Esophagus muscularis mucosa (tissue), 4 donors: ENCODE measurements at regions not wholly inside any gene's neighbourhood (a gene's known extent, or its start where the extent isn't known, plus 50 kb on each side); places are given as distances from the start of the nearest gene placed in this dataset.

ENCODE experiments used
- DNase-seq: peaks from one replicate; pipeline ENCODE4 v3.0.0-alpha.2; 2017; ENCODE audit errors: extremely low spot score
- H3K27ac ChIP-seq, 4 donors: fragments of 200-600 bp; sonication (generic); replicated peaks in 1 of 4; 1 replicate in 3 of 4; 2 replicates in 1 of 4; pipeline ENCODE4 v1.5.1; 2016 to 2019; ENCODE audit warnings: mild to moderate bottlenecking in 1 of 4
- H3K27me3 ChIP-seq, 4 donors: fragments of 200-600 bp; sonication (generic); one replicate each; pipeline versions ENCODE4 v1.5.1 to v1.6.0; 2016 to 2019
- H3K36me3 ChIP-seq, 4 donors: fragments of 200-600 bp; sonication (generic); one replicate each; pipeline ENCODE4 v1.5.1; 2016 to 2019
- H3K4me1 ChIP-seq, 4 donors: fragments of 200-600 bp; sonication (generic); one replicate each; pipeline ENCODE4 v1.5.1; 2016 to 2019
- H3K4me3 ChIP-seq, 4 donors: fragments of 200-600 bp; sonication (generic); 1 replicate in 2 of 4; 2 replicates in 2 of 4; pipeline ENCODE4 v1.5.1; 2016 to 2019; ENCODE audit warnings: mild to moderate bottlenecking in 4 of 4, moderate library complexity in 1 of 4
- H3K9me3 ChIP-seq, 4 donors: fragments of 200-600 bp; sonication (generic); 1 replicate in 3 of 4; 2 replicates in 1 of 4; pipeline ENCODE4 v1.5.1; 2016 to 2019
- CTCF ChIP-seq, 3 experiments: fragments of 200-600 bp in 2 of 3; fragments of 450-650 bp in 1 of 3; sonication (generic) in 2 of 3; IDR thresholded peaks; one replicate each; pipeline ENCODE4 v1.5.1; 2017 to 2019; ENCODE audit warnings: antibody characterized with exemption in 3 of 3, mild to moderate bottlenecking in 2 of 3, moderate library complexity in 1 of 3
- EP300 ChIP-seq: sonication (generic); formaldehyde crosslinking; IDR thresholded peaks from one replicate; pipeline ENCODE4 v1.6.1; 2017; ENCODE audit warnings: antibody characterized with exemption
- POLR2A ChIP-seq: fragments of 450-650 bp; IDR thresholded peaks from one replicate; pipeline ENCODE4 v1.6.1; 2017; ENCODE audit warnings: antibody characterized with exemption, moderate library complexity, mild to moderate bottlenecking, low read depth
- POLR2AphosphoS5 ChIP-seq, 2 donors: sonication (generic); formaldehyde crosslinking; IDR thresholded peaks; one replicate each; pipeline ENCODE4 v1.6.1; 2017; ENCODE audit warnings: antibody characterized with exemption in 2 of 2
- WGBS: methylation state at CpG from one replicate; pipeline ENCODE4 v1.1.5; 2018; 5-methylcytosine and 5-hydroxymethylcytosine counted together
- intact Hi-C: fragments of 100-400 bp; cut with DNase I; formaldehyde crosslinking; loops from one replicate; pipeline ENCODE4 v1.15.1; 2023

GRCh38 chrX:45745479-45745878 is 544.8 kb upstream of the DIPK2B start:
- intact Hi-C loops = no loop called here
- Histone ChIP-seq H3K27ac (no peak overlapping the region), H3K36me3 (peaks cover 0 to 16% (median 3%) of the 10 kb centered on the region in 4 donors), H3K27me3 (no peaks in the 10 kb centered on the region), H3K9me3 (no peaks in the 10 kb centered on the region), H3K4me3 (no peak overlapping the region), H3K4me1 (peaks cover under 1 to 24% (median 8%) of the 10 kb centered on the region in 4 donors)
- TF ChIP-seq POLR2A (no peak), CTCF (IDR thresholded peaks at IDR 0.05) (no peak), POLR2AphosphoS5 (IDR thresholded peaks at IDR 0.05) (no peak), EP300 (no peak)
- no peak for DNase-seq

GRCh38 chrX:45743906-45744625 is 543.4 kb upstream of the DIPK2B start:
- no peaks in the 10 kb centered on the region for H3K9me3 ChIP-seq
- peaks cover 0 to 12% (median 0%) of the 10 kb centered on the region in 4 donors for H3K4me1 ChIP-seq
- no peak overlapping the region for H3K27ac ChIP-seq
- no peak for DNase-seq
- no peaks in the 10 kb centered on the region for H3K27me3 ChIP-seq
- H3K4me3 ChIP-seq = no peak overlapping the region
- no peak for TF ChIP-seq POLR2AphosphoS5 (IDR thresholded peaks at IDR 0.05)
- TF ChIP-seq POLR2A = no peak
- no peak for TF ChIP-seq CTCF (IDR thresholded peaks at IDR 0.05)
- TF ChIP-seq EP300 = no peak
- peaks cover 0 to 16% (median 3%) of the 10 kb centered on the region in 4 donors for H3K36me3 ChIP-seq
- WGBS = 85% methylated on average over 6 of the region's 6 CpGs
- intact Hi-C loops = no loop called here

GRCh38 chrX:45743081-45743533 is 542.4 kb upstream of the DIPK2B start:
- Histone ChIP-seq H3K27ac (no peak overlapping the region), H3K9me3 (no peaks in the 10 kb centered on the region), H3K27me3 (no peaks in the 10 kb centered on the region), H3K36me3 (peaks cover 0 to 16% (median 3%) of the 10 kb centered on the region in 4 donors), H3K4me1 (peaks cover 0 to 6% (median 0%) of the 10 kb centered on the region in 4 donors), H3K4me3 (no peak overlapping the region)
- intact Hi-C loops = no loop called here
- 92% methylated on average over 3 of the region's 5 CpGs for WGBS
- TF ChIP-seq CTCF (IDR thresholded peaks at IDR 0.05) (no peak), POLR2AphosphoS5 (IDR thresholded peaks at IDR 0.05) (no peak), EP300 (no peak), POLR2A (no peak)
- no peak for DNase-seq

- no peak overlapping the region for H3K4me3 ChIP-seq
- peaks cover 0 to 4% (median 0%) of the 10 kb centered on the region in 4 donors for H3K36me3 ChIP-seq
- no peaks in the 10 kb centered on the region for H3K9me3 ChIP-seq
- peaks cover 0 to 5% (median 0%) of the 10 kb centered on the region in 4 donors for H3K27me3 ChIP-seq
- TF ChIP-seq CTCF (IDR thresholded peaks at IDR 0.05) (no peak), POLR2A (no peak), POLR2AphosphoS5 (IDR thresholded peaks at IDR 0.05) (no peak), EP300 (no peak)
- no peak for DNase-seq
- H3K27ac ChIP-seq = no peak overlapping the region
- intact Hi-C loops = no loop called here
- 60% methylated on average over 3 of the region's 3 CpGs for WGBS
- no peaks in the 10 kb centered on the region for H3K4me1 ChIP-seq
Observed at GRCh38 chrX:45740291-45740690, 539.6 kb upstream of the DIPK2B start.
